ENCODE measurements at regions not wholly inside any gene's neighbourhood (a gene's known extent, or its start where the extent isn't known, plus 50 kb on each side); places are given as distances from the start of the nearest gene placed in this dataset.

- Histone ChIP-seq H3K27ac (ENCODE audit: low read depth, low read length) (no peak overlapping the region), H3K4me1 (ENCODE audit: insufficient read depth, low read length) (no peaks in the 10 kb centered on the region), H3K27me3 (ENCODE audit: insufficient read depth, low read length, poor library complexity, severe bottlenecking) (no peaks in the 10 kb centered on the region), H3K4me3 (ENCODE audit: low read length) (no peak overlapping the region), H3K36me3 (ENCODE audit: insufficient read depth, low read length) (no peaks in the 10 kb centered on the region), H3K9me3 (ENCODE audit: low read length) (no peaks in the 10 kb centered on the region)
- ChIA-PET POLR2A (no interaction called here), CTCF (no interaction called here)
- H3K27ac Mint-ChIP-seq = no peak overlapping the region
- H3K36me3 Mint-ChIP-seq = no peaks in the 10 kb centered on the region
- H3K27me3 Mint-ChIP-seq = peaks cover 2 to 6% of the 10 kb centered on the region in 2 donors
- DNase-seq = no peak
- H3K4me3 Mint-ChIP-seq = no peak overlapping the region
- H3K4me1 Mint-ChIP-seq = no peaks in the 10 kb centered on the region
- H3K9me3 Mint-ChIP-seq = peaks cover 0 to 2% (median 0%) of the 10 kb centered on the region in 5 donors
Observed at GRCh38 chr1:78224861-78225552, 179.2 kb downstream of the GIPC2 start.

- ChIA-PET CTCF (no interaction called here), POLR2A (no interaction called here)
- Histone ChIP-seq H3K4me1 (ENCODE audit: insufficient read depth, low read length) (no peaks in the 10 kb centered on the region), H3K4me3 (ENCODE audit: low read length) (no peak overlapping the region), H3K9me3 (ENCODE audit: low read length) (no peaks in the 10 kb centered on the region), H3K27ac (ENCODE audit: low read depth, low read length) (no peak overlapping the region), H3K36me3 (ENCODE audit: insufficient read depth, low read length) (no peaks in the 10 kb centered on the region), H3K27me3 (ENCODE audit: insufficient read depth, low read length, poor library complexity, severe bottlenecking) (no peaks in the 10 kb centered on the region)
- no peak overlapping the region for H3K4me3 Mint-ChIP-seq
- H3K4me1 Mint-ChIP-seq = no peaks in the 10 kb centered on the region
- peaks cover 0 to 2% (median 0%) of the 10 kb centered on the region in 5 donors for H3K9me3 Mint-ChIP-seq
- H3K27me3 Mint-ChIP-seq = peaks cover 2 to 6% of the 10 kb centered on the region in 2 donors
- no peak for DNase-seq
- no peaks in the 10 kb centered on the region for H3K36me3 Mint-ChIP-seq
- no peak overlapping the region for H3K27ac Mint-ChIP-seq
Observed at GRCh38 chr1:78226784-78227183, 181.0 kb downstream of the GIPC2 start.

- H3K27me3 ChIP-seq (ENCODE audit: insufficient read depth, low read length, poor library complexity, severe bottlenecking) = no peaks in the 10 kb centered on the region
- H3K9me3 ChIP-seq (ENCODE audit: low read length) = no peaks in the 10 kb centered on the region
- Mint-ChIP-seq H3K9me3 (peaks cover 0 to 2% (median 0%) of the 10 kb centered on the region in 5 donors), H3K4me3 (no peak overlapping the region), H3K27me3 (peaks cover 2 to 11% of the 10 kb centered on the region in 2 donors), H3K27ac (no peak overlapping the region), H3K4me1 (no peaks in the 10 kb centered on the region), H3K36me3 (no peaks in the 10 kb centered on the region)
- no peak for DNase-seq
- no peaks in the 10 kb centered on the region for H3K36me3 ChIP-seq (ENCODE audit: insufficient read depth, low read length)
- no peak overlapping the region for H3K27ac ChIP-seq (ENCODE audit: low read depth, low read length)
- POLR2A ChIA-PET = no interaction called here
- no peaks in the 10 kb centered on the region for H3K4me1 ChIP-seq (ENCODE audit: insufficient read depth, low read length)
- no peak overlapping the region for H3K4me3 ChIP-seq (ENCODE audit: low read length)
- CTCF ChIA-PET = no interaction called here
Observed at GRCh38 chr1:78227705-78228635, 182.2 kb downstream of the GIPC2 start.

- Mint-ChIP-seq H3K27ac (no peak overlapping the region), H3K4me3 (no peak overlapping the region), H3K4me1 (no peaks in the 10 kb centered on the region), H3K36me3 (no peaks in the 10 kb centered on the region), H3K9me3 (peaks cover 0 to 2% (median 0%) of the 10 kb centered on the region in 5 donors), H3K27me3 (peaks cover 2 to 11% of the 10 kb centered on the region in 2 donors)
- ChIA-PET POLR2A (no interaction called here), CTCF (no interaction called here)
- Histone ChIP-seq H3K4me3 (ENCODE audit: low read length) (no peak overlapping the region), H3K27me3 (ENCODE audit: insufficient read depth, low read length, poor library complexity, severe bottlenecking) (no peaks in the 10 kb centered on the region), H3K4me1 (ENCODE audit: insufficient read depth, low read length) (no peaks in the 10 kb centered on the region), H3K36me3 (ENCODE audit: insufficient read depth, low read length) (no peaks in the 10 kb centered on the region), H3K27ac (ENCODE audit: low read depth, low read length) (no peak overlapping the region), H3K9me3 (ENCODE audit: low read length) (no peaks in the 10 kb centered on the region)
- no peak for DNase-seq
Observed at GRCh38 chr1:78229344-78229743, 183.6 kb downstream of the GIPC2 start.

- Mint-ChIP-seq H3K4me1 (no peaks in the 10 kb centered on the region), H3K27me3 (peaks cover 2 to 17% of the 10 kb centered on the region in 2 donors), H3K9me3 (peaks cover 0 to 2% (median 1%) of the 10 kb centered on the region in 5 donors), H3K4me3 (no peak overlapping the region), H3K27ac (no peak overlapping the region), H3K36me3 (no peaks in the 10 kb centered on the region)
- no peaks in the 10 kb centered on the region for H3K4me1 ChIP-seq (ENCODE audit: insufficient read depth, low read length)
- POLR2A ChIA-PET = no interaction called here
- H3K9me3 ChIP-seq (ENCODE audit: low read length) = no peaks in the 10 kb centered on the region
- DNase-seq = no peak
- H3K27me3 ChIP-seq (ENCODE audit: insufficient read depth, low read length, poor library complexity, severe bottlenecking) = no peaks in the 10 kb centered on the region
- H3K4me3 ChIP-seq (ENCODE audit: low read length) = no peak overlapping the region
- CTCF ChIA-PET = no interaction called here
- no peak overlapping the region for H3K27ac ChIP-seq (ENCODE audit: low read depth, low read length)
- no peaks in the 10 kb centered on the region for H3K36me3 ChIP-seq (ENCODE audit: insufficient read depth, low read length)
Observed at GRCh38 chr1:78231477-78231876, 185.7 kb downstream of the GIPC2 start.

- peaks cover 2 to 17% of the 10 kb centered on the region in 2 donors for H3K27me3 Mint-ChIP-seq
- POLR2A ChIA-PET = no interaction called here
- Histone ChIP-seq H3K4me1 (ENCODE audit: insufficient read depth, low read length) (no peaks in the 10 kb centered on the region), H3K36me3 (ENCODE audit: insufficient read depth, low read length) (no peaks in the 10 kb centered on the region), H3K27ac (ENCODE audit: low read depth, low read length) (no peak overlapping the region), H3K4me3 (ENCODE audit: low read length) (no peak overlapping the region), H3K9me3 (ENCODE audit: low read length) (no peaks in the 10 kb centered on the region), H3K27me3 (ENCODE audit: insufficient read depth, low read length, poor library complexity, severe bottlenecking) (no peaks in the 10 kb centered on the region)
- CTCF ChIA-PET = no interaction called here
- H3K4me3 Mint-ChIP-seq = no peak overlapping the region
- peaks cover 0 to 2% (median 1%) of the 10 kb centered on the region in 5 donors for H3K9me3 Mint-ChIP-seq
- DNase-seq = no peak
- H3K4me1 Mint-ChIP-seq = no peaks in the 10 kb centered on the region
- no peaks in the 10 kb centered on the region for H3K36me3 Mint-ChIP-seq
- no peak overlapping the region for H3K27ac Mint-ChIP-seq
Observed at GRCh38 chr1:78231894-78232293, 186.1 kb downstream of the GIPC2 start.

GRCh38 chr1:78232630-78233029, 186.9 kb downstream of the GIPC2 start:
- Mint-ChIP-seq H3K36me3 (no peaks in the 10 kb centered on the region), H3K27ac (peak overlapping the region in 1 of 8 donors; percentile 4), H3K27me3 (peaks cover 1 to 15% of the 10 kb centered on the region in 2 donors), H3K4me3 (no peak overlapping the region), H3K9me3 (peaks cover 0 to 3% (median 2%) of the 10 kb centered on the region in 5 donors), H3K4me1 (no peaks in the 10 kb centered on the region)
- Histone ChIP-seq H3K27me3 (ENCODE audit: insufficient read depth, low read length, poor library complexity, severe bottlenecking) (no peaks in the 10 kb centered on the region), H3K9me3 (ENCODE audit: low read length) (no peaks in the 10 kb centered on the region), H3K27ac (ENCODE audit: low read depth, low read length) (no peak overlapping the region), H3K36me3 (ENCODE audit: insufficient read depth, low read length) (no peaks in the 10 kb centered on the region), H3K4me1 (ENCODE audit: insufficient read depth, low read length) (no peaks in the 10 kb centered on the region), H3K4me3 (ENCODE audit: low read length) (no peak overlapping the region)
- ChIA-PET POLR2A (no interaction called here), CTCF (no interaction called here)
- no peak for DNase-seq

GRCh38 chr1:78234496-78234895, 188.7 kb downstream of the GIPC2 start:
- H3K9me3 Mint-ChIP-seq = peaks cover 0 to 7% (median 2%) of the 10 kb centered on the region in 5 donors
- Histone ChIP-seq H3K36me3 (ENCODE audit: insufficient read depth, low read length) (no peaks in the 10 kb centered on the region), H3K4me1 (ENCODE audit: insufficient read depth, low read length) (no peaks in the 10 kb centered on the region), H3K27me3 (ENCODE audit: insufficient read depth, low read length, poor library complexity, severe bottlenecking) (no peaks in the 10 kb centered on the region), H3K9me3 (ENCODE audit: low read length) (no peaks in the 10 kb centered on the region), H3K27ac (ENCODE audit: low read depth, low read length) (no peak overlapping the region), H3K4me3 (ENCODE audit: low read length) (no peak overlapping the region)
- peaks cover 0 to 15% of the 10 kb centered on the region in 2 donors for H3K27me3 Mint-ChIP-seq
- H3K36me3 Mint-ChIP-seq = no peaks in the 10 kb centered on the region
- ChIA-PET POLR2A (no interaction called here), CTCF (no interaction called here)
- H3K27ac Mint-ChIP-seq = no peak overlapping the region
- H3K4me3 Mint-ChIP-seq = no peak overlapping the region
- H3K4me1 Mint-ChIP-seq = no peaks in the 10 kb centered on the region
- no peak for DNase-seq

Data from CD8-positive, alpha-beta memory T cell (primary cell).